IgD-negative memory B cell (primary cell): ENCODE measurements at regions not wholly inside any gene's neighbourhood (a gene's known extent, or its start where the extent isn't known, plus 50 kb on each side); places are given as distances from the start of the nearest gene placed in this dataset.
A peak's percentile ranks its signal among the peaks of the same experiment; 100 is the strongest.

Source experiments
- H3K27ac Mint-ChIP-seq, 3 donors: one replicate each; pipeline ENCODE4 v1.8.0; 2020 to 2022; ENCODE audit warnings: mild to moderate bottlenecking in 3 of 3, mixed read lengths in 3 of 3, moderate library complexity in 1 of 3
- H3K27me3 Mint-ChIP-seq: one replicate; pipeline ENCODE4 v1.8.0; 2021; ENCODE audit warnings: mixed read lengths
- H3K36me3 Mint-ChIP-seq: one replicate; pipeline ENCODE4 v1.8.0; 2020; ENCODE audit warnings: mild to moderate bottlenecking, mixed read lengths
- H3K4me1 Mint-ChIP-seq, 3 donors: one replicate each; pipeline ENCODE4 v1.8.0; 2020 to 2022; ENCODE audit warnings: mixed read lengths in 3 of 3, mild to moderate bottlenecking in 1 of 3
- H3K4me3 Mint-ChIP-seq, 4 donors: one replicate each; pipeline ENCODE4 v1.8.0; 2020 to 2022; ENCODE audit warnings: mild to moderate bottlenecking in 4 of 4, mixed read lengths in 4 of 4, moderate library complexity in 3 of 4
- H3K9me3 Mint-ChIP-seq, 3 donors: one replicate each; pipeline ENCODE4 v1.8.0; 2020 to 2021; ENCODE audit warnings: mixed read lengths in 3 of 3, mild to moderate bottlenecking in 1 of 3

DNA sequence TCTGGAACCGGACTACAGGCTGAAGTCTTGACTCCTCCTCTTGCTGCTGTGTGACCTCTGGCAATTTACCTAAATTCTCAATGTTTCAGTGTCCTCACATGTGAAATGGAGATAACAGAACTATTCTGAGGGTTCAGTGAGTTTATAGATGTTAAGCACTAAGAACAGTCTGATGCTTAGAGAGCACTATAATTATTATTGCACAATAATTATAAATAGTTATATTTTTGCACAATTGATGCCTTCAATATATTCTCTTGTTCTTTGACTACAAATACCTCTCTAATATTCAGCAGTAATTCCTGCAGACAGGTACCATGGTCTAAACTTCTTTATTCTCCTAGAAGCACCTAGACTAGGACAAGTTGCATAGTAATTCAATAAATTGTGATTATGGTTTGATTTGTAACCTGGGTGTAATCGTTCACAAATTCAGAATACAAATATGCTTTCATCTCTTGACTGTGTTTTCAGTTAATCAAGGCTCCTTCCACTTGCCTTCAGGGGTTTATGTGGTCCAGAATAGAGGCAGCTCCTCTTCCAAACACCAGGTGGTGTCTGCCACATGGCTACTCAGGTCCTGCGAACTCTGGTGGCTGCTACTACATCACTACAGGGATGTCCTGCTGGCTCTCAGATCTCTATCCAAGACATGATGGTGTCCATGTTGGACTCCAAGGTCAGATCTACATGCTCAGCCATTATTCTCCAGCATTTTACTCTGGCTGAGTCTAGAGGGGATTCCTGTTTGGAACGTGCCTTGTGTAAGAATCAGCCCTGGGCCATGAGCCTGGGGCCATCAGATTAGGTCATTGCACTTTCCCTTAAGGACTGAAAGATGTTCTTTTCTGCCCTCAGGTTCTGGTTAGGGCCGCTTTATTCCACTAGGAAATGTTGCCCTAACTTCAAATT is 103.4 kb downstream of the QRFPR start:
- Mint-ChIP-seq H3K27ac (no peak overlapping the region), H3K9me3 (no peaks in the 10 kb centered on the region), H3K4me3 (no peak overlapping the region), H3K27me3 (peaks cover 4% of the 10 kb centered on the region), H3K36me3 (no peaks in the 10 kb centered on the region), H3K4me1 (no peaks in the 10 kb centered on the region)

DNA sequence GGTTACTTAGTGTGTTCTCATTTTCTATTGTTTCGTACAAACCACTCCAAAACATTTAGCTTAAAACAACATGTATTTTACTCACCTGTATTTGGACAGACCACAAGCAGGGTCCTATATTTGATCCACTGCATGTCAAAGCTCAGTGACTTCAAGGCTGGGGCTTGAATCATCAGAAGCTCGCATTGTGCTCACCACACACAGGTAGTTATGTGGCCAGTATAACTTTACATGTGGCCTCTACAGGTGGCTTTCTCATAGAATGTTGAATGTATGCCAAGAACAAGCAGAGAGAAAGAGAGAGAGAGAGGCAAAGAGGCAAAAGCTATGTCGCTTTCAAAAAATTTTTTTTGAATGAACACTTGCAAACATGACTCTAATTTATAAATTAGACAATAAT is 107.6 kb downstream of the QRFPR start:
- no peaks in the 10 kb centered on the region for H3K36me3 Mint-ChIP-seq
- no peaks in the 10 kb centered on the region for H3K9me3 Mint-ChIP-seq
- H3K4me1 Mint-ChIP-seq: no peaks in the 10 kb centered on the region
- peaks cover 7% of the 10 kb centered on the region for H3K27me3 Mint-ChIP-seq
- no peak overlapping the region for H3K27ac Mint-ChIP-seq
- H3K4me3 Mint-ChIP-seq: no peak overlapping the region

DNA sequence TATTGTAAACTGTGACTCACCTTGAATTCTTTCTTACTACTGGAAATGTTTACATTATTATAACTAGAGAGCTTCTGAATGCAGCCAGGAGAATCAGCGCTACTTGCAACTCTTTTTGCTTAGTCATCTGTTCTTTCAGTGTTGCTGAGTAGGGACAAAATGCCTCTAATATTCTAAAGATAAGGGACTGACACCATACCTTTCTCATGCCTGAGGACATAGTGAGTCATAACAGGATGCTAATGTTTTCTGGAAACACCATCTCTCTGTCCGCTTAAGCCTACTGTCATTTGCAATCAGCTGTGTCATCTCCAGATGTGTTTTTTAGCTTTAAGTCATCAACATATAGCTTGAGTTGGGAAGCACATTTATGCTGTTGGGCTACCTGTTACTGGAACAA is 108.3 kb downstream of the QRFPR start:
- H3K36me3 Mint-ChIP-seq: no peaks in the 10 kb centered on the region
- no peaks in the 10 kb centered on the region for H3K9me3 Mint-ChIP-seq
- peaks cover 4% of the 10 kb centered on the region for H3K27me3 Mint-ChIP-seq
- H3K4me1 Mint-ChIP-seq: no peaks in the 10 kb centered on the region
- H3K4me3 Mint-ChIP-seq: no peak overlapping the region
- no peak overlapping the region for H3K27ac Mint-ChIP-seq

DNA sequence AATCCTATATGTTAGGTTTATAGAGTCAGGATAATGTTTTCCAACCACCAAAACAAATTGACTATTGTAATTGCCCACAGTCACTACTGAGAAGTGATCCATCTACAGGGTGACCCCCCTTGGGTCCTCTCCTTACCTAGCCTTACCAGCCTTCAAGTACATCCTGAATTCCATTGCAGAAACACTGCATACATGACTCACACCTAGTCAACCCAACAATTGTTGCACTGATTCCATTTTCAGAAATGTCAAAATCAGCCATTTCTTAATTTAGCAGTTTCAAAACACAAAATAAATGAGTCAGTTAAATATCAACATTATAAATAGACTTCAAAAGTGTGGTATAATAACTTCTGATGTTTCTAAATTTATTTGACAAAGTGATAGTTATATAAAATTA is 106.3 kb upstream of the TNIP3 start:
- Mint-ChIP-seq H3K27ac (no peak overlapping the region), H3K4me3 (no peak overlapping the region), H3K36me3 (no peaks in the 10 kb centered on the region), H3K9me3 (no peaks in the 10 kb centered on the region), H3K27me3 (peaks cover 3% of the 10 kb centered on the region), H3K4me1 (peaks cover 0 to 1% (median 0%) of the 10 kb centered on the region in 3 donors)

DNA sequence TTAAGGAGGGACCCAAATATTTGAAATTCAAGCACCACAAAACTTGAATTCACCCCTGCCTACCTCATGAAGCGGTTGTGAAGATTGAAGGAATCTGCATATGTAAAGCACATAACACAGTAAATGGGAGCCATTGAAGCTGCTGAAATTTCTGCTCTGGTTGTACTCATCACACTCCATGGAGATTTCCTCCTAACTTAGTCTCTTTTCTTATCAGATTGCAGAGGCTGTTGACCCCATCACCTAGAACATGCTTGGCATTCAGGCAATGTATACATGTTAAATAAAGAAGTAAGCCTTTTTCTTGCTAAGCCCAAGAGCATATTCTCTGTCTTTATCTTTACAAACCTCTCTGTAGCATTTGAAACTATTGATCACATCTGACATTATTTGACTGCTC is 104.9 kb upstream of the TNIP3 start:
- no peak overlapping the region for H3K4me3 Mint-ChIP-seq
- no peak overlapping the region for H3K27ac Mint-ChIP-seq
- no peaks in the 10 kb centered on the region for H3K36me3 Mint-ChIP-seq
- peaks cover 0 to 3% (median 0%) of the 10 kb centered on the region in 3 donors for H3K4me1 Mint-ChIP-seq
- peaks cover 3% of the 10 kb centered on the region for H3K27me3 Mint-ChIP-seq
- no peaks in the 10 kb centered on the region for H3K9me3 Mint-ChIP-seq

DNA sequence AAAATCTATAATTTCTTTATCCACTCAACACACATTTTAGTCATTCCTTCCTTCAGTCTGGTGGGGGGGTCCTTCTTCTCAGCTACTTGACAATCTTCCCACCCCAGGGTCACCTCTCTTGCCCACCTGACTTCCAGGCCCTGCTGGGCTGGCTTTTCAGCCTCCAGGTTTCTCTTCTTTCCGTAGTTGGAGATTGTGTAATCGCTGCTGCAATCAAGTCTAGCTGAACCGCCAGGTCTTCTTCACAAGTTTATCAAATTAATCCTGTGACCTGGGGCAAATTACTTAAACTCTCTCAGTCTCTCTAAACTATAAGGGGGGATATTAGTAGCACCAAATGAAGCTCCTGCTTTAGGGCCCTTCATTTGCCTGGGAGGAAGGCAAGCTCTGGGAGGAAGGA is 102.9 kb upstream of the TNIP3 start:
- peaks cover 0 to 3% (median 0%) of the 10 kb centered on the region in 3 donors for H3K4me1 Mint-ChIP-seq
- H3K9me3 Mint-ChIP-seq: no peaks in the 10 kb centered on the region
- no peaks in the 10 kb centered on the region for H3K36me3 Mint-ChIP-seq
- H3K4me3 Mint-ChIP-seq: no peak overlapping the region
- peaks cover 4% of the 10 kb centered on the region for H3K27me3 Mint-ChIP-seq
- no peak overlapping the region for H3K27ac Mint-ChIP-seq

DNA sequence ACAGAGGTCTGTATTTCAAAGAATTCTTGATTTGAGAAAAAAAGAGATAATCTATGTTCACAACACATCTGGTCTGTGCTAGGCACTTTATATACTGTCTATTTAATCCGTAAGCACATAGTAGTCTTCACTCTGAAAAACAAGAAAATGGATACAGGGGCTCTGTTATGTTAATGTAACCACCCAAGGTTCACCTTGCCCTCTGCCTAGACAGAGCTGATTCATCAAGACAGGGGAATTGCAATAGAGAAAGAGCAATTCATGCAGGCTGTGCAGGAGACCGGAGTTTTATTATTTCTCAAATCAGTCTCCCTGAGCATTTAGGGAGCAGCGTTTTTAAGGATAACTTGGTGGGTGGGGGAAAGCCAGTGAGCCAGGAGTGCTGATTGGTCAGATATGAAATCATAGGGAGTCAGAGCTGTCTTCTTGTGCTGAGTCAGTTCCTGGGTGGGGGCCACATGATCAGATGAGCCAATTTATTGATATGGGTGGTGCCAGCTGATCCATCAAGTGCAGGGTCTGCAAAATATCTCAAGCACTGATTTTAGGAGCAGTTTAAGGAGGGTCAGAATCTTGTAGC is 92.9 kb upstream of the TNIP3 start:
- Mint-ChIP-seq H3K27me3 (peaks cover 2% of the 10 kb centered on the region), H3K36me3 (no peaks in the 10 kb centered on the region), H3K27ac (no peak overlapping the region), H3K4me1 (peaks cover 3 to 6% (median 5%) of the 10 kb centered on the region in 3 donors), H3K4me3 (no peak overlapping the region), H3K9me3 (no peaks in the 10 kb centered on the region)

DNA sequence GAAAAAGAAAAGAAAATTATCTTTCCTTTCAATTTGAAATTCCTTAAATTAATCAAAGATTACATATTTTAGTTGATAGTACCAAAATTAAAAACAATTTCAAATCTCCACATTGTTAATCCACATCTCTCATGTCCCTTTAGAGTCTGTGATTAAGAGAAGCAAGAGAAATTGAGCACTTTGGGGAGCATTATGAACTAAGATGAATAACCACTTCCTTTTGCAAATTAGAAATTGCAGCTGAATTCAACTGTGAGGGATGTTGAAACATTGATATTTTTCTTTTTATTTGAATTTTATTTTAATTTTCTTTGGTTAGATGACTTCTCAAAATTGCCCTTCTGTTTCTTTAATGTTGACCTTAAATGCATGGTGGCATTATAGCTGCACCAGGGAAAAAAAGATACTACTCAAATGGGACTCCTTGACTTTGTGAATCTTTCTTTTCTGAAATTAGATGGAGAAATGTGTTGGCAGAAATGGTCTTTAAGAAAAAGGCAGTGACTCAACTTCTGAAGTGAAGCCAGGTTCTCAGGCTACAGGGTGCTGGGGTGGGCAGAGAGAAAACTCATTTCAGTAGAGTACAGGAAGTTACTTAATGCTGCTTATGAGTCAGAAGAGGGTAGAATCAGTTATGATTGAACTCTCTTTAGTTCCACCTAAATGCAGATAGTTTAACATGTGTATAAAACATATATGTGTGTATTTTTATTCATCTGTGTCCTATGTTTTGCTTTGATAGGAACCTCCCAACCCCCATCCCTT is 92.0 kb upstream of the TNIP3 start:
- Mint-ChIP-seq H3K27me3 (peaks cover 2% of the 10 kb centered on the region), H3K27ac (no peak overlapping the region), H3K4me1 (peaks cover 3 to 6% (median 5%) of the 10 kb centered on the region in 3 donors), H3K4me3 (no peak overlapping the region), H3K36me3 (no peaks in the 10 kb centered on the region), H3K9me3 (no peaks in the 10 kb centered on the region)

DNA sequence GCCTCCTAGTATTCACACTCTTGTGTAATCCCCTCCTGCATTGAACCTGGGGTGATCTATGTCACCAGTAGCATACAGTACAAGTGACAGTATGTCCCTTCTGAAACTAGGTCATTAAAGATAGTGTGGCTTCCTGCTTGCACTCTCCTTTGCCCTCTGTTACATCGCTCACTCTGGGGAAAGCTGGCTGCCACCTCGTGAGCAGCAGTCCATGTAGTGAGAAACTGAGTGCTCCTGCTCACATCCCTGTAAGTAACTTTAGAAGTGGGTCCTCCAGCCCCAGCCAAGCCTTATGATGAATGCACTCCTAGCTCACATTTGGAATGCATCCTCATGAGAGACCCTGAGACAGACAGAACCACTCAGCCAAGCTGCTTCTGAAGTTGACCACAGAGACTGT is 89.8 kb upstream of the TNIP3 start:
- H3K36me3 Mint-ChIP-seq: no peaks in the 10 kb centered on the region
- H3K27me3 Mint-ChIP-seq: no peaks in the 10 kb centered on the region
- no peaks in the 10 kb centered on the region for H3K9me3 Mint-ChIP-seq
- peak overlapping the region in 1 of 4 donors; percentile 60 for H3K4me3 Mint-ChIP-seq
- H3K4me1 Mint-ChIP-seq: peaks cover 3 to 6% (median 5%) of the 10 kb centered on the region in 3 donors
- H3K27ac Mint-ChIP-seq: peak overlapping the region in 1 of 3 donors; percentile 58

DNA sequence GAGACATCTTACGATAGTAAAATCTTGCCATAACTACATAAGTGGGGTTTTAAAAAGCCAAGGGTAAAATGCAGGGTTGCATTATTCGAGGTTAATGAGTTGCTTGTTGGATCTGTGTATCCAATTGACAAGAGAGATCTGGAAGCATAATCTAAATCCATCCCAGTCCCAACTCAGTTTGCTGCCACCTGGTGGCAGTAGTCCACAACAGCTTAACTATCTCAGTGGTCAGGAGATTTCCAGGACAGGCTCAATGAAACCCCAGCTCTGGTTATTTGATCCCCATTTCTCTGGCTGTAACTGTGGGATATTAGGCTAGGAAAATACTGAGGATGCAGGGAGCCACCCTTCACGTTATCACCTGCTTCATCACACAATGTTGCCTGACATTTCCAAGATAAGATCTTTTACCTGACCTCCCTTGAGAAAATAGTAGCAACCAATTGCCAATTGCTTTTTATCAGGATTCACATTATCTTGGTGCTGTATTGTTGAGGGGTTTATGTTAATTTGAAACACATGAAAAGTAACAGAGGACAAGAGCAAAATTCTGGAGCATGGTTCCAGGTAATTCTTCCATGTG is 88.2 kb upstream of the TNIP3 start:
- Mint-ChIP-seq H3K4me3 (no peak overlapping the region), H3K4me1 (peaks cover 1 to 3% (median 3%) of the 10 kb centered on the region in 3 donors), H3K27me3 (no peaks in the 10 kb centered on the region), H3K27ac (no peak overlapping the region), H3K9me3 (no peaks in the 10 kb centered on the region), H3K36me3 (no peaks in the 10 kb centered on the region)

DNA sequence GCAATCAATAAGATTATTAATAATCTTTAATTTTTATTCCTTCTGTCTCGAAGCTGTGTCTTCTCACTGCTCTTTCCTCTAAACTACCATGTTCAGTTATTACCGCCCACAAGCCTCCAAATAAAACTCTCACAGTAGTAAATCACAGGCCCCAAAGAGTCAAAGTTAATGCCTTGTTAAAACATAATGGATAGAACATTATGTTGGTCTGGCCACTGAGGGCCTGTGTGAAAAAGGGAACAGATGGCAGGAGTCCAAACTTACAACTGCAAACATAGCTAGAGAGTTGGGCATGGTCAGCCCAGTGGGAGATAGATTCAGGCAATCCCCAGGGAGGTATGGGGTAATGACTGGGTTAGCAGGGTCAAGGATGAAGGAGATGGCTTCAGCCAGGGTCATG is 84.6 kb upstream of the TNIP3 start:
- Mint-ChIP-seq H3K4me1 (peaks cover 0 to 4% (median under 1%) of the 10 kb centered on the region in 3 donors), H3K4me3 (no peak overlapping the region), H3K36me3 (peaks cover 3% of the 10 kb centered on the region), H3K9me3 (no peaks in the 10 kb centered on the region), H3K27ac (no peak overlapping the region), H3K27me3 (no peaks in the 10 kb centered on the region)

DNA sequence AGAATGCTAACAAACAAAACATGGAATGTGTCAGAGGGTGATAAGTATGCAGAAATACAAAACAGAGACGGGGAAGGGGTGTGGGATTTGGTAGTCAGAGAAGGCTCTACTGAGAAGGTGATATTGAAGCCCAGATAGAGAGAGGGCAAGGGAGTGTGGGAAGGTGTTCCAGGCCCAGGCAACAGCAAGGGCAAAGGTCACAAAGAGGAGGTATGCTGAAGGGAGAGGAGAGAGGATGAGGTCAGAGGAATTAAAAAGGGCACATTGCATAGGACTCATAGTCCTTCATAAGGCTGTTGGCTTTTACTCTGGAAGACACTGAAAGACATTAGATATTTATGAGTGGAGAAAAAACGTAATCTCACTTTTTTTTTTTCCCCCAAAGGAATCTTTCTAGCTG is 82.6 kb upstream of the TNIP3 start:
- no peaks in the 10 kb centered on the region for H3K9me3 Mint-ChIP-seq
- H3K4me1 Mint-ChIP-seq: peaks cover 1 to 11% (median 4%) of the 10 kb centered on the region in 3 donors
- H3K4me3 Mint-ChIP-seq: no peak overlapping the region
- peaks cover 3% of the 10 kb centered on the region for H3K36me3 Mint-ChIP-seq
- peak overlapping the region in 1 of 3 donors; percentile 86 for H3K27ac Mint-ChIP-seq
- H3K27me3 Mint-ChIP-seq: peaks cover 4% of the 10 kb centered on the region

DNA sequence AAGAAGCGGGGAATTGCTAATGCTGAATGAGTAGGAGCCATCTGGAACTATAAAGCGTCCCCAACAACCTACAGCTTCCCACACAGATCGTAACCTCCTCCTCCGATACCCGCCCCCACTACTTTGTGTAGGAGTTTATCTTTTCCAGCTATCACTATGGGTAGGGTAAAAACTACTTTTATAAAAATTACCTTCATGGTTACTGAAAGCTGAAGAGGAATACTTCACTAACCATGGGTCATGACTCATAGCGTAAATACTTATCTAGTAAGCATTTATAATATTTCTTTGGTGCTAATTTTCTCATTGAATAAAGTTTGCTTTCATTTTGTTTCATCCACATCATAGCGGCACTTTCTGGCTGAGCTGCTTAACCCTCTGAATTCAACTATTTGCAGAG is 79.4 kb upstream of the TNIP3 start:
- Mint-ChIP-seq H3K27me3 (peaks cover 4% of the 10 kb centered on the region), H3K36me3 (peaks cover 3% of the 10 kb centered on the region), H3K9me3 (no peaks in the 10 kb centered on the region), H3K4me3 (peak overlapping the region in 3 of 4 donors; percentile 55 to 80 (median 65)), H3K27ac (peak overlapping the region in 1 of 3 donors; percentile 24), H3K4me1 (peaks cover 1 to 11% (median 4%) of the 10 kb centered on the region in 3 donors)

DNA sequence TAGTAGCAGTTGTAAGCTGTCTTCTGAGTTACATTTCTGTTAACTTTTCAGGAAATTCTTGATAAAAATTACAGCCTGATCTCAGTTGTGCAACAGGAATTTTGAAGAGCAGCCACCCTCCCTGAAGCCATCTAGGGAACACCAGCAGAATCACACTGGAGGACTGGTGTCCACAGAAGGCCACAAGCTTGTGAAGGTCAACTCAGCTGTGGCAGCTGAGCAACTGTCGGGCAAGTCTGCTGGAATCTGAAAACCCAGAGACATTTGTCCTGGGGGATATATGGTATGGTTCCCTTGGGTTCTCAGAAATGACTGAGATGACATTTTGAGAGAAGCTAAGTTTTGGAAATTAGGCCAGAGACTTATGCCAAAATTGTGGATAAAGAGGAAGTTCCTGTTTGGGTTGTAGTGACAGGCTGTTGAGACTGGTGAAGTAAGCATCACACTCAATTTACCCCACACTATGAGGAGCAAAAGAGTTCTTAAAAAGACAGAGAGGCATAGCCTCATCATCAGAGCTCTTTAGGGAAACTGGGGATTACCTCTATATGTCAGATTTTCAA is 78.1 kb upstream of the TNIP3 start:
- Mint-ChIP-seq H3K4me1 (peaks cover 1 to 11% (median 4%) of the 10 kb centered on the region in 3 donors), H3K36me3 (peaks cover 3% of the 10 kb centered on the region), H3K27me3 (peaks cover 4% of the 10 kb centered on the region), H3K4me3 (no peak overlapping the region), H3K9me3 (no peaks in the 10 kb centered on the region), H3K27ac (no peak overlapping the region)
